NCI-H2171 treated with DMSO at 0.1 percent for 48 hours (cell line): ENCODE measurements at regions not wholly inside any gene's neighbourhood (a gene's known extent, or its start where the extent isn't known, plus 50 kb on each side); places are given as distances from the start of the nearest gene placed in this dataset.
A peak's percentile ranks its signal among the peaks of the same experiment; 100 is the strongest.
"Not testable (repeated sequence)": the region's sequence is repeated elsewhere in the genome, so short reads cannot be mapped to it uniquely, and the experiment has no call there.

Experiments
- DNase-seq: peaks from one replicate; lab custom pipeline; 2025; lab: John Stamatoyannopoulos, UW

DNA sequence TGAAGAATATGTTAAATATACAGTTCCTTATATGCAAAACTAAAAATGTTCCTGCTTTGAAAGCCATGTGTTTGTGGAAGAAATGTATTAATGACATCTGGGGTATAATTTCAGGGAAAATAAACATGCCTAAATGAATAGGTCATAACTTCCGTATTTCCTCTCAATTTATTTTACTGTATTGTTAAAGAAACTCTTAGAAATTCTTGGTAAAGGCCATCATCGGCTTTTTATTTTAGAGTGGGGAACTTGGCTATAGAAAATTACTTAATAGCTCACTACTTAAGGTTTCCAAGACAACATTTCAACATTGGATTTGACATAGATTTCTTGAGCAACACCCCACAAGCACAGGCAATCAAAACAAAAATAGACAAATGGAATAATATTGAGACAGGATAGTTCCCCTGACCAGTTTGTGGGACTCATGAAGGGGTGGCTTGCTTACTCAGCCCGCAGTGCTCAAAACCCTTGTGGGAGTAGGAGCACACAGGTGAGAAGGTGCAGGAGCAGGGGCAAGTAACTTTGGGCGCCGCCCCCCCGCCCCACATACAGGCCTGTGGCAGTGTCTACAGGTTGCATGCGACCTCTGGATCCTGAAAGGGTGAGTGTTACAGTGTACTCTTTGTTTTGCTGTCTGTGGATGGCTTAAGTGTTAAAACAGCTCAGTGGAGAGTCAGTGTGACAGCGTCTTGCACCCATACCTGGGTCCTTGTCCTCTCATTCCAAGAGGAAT is 891.4 kb upstream of the C9orf72 start:
- DNase-seq: no peak

DNA sequence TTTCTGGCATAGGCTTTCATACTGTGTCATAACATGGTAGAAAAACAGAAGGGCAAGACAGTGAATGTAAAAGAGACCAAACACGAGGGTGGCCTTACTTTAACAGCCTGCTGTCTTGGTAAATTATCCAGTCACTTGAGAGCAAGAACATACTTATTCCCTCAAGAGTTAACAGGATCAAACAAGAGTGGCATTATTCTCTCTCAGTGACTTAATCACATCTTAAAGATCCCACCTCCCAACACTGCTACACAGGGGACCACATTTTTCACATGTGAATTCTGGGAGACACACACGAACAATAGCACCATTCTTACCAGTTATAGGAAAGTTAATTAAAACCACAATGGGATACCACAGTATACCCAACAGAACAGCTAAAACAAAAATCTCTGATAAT is 898.0 kb upstream of the C9orf72 start:
- DNase-seq: no peak

DNA sequence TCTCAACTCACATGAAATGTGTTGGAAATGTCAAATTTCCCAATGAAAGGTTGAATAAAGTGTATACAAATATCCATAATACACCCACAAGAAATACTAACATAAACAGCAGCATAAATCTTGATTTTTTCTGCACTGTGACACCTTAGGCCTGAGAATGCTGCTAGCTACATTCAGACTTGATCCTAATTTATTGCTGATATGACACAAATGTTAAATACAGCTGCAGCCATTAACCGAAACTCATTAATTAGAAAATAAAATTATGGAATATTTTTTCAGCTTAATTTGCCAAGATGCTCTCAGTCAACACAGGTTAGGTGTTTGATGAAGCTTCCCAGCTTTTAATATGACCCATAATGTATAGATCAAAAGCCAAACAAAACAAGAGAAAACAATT is 914.3 kb upstream of the C9orf72 start:
- no peak for DNase-seq

DNA sequence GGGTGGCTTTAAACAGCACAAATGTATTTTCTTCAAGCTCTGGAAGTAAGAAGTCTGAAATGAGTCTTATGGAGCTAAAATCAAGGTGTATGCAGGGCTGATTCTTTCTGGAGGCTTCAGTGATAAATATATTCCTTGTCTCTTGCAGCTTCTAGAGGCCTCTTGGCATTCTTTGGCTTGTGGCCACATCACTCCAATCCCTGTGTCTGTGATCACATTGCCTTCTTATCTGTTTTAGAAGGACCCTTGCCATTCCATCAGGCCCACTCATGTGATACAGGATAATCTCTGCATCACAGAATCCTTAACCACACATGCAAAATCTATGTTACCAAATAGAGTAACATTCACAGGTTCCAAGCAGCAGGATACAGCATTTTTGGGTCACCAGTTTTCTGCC is 917.8 kb upstream of the C9orf72 start:
- DNase-seq: no peak

- not testable (repeated sequence) for DNase-seq
Measured at GRCh38 chr9:28498168-28498567, 924.9 kb upstream of the C9orf72 start.

GRCh38 chr9:28502189-28502588 is 928.9 kb upstream of the C9orf72 start:
- no peak for DNase-seq

DNA sequence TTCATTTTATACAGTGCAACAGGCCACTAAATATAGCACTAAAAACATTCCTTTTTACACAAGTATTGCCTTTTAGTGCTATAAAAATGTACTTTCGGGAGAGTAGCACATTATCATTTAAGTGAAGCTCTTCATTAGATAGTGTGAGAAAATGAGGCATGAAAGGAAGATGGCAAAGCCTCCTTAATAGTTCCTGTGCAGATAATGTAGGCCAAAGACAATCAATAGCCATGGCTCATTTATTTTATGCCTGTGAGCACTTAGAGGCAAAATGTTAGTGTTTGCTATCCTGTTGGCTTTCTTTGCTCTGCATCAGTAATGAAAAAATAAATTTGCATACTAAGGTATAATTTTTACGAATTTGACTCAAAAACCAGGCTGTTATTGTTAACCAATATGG is 929.5 kb upstream of the C9orf72 start:
- no peak for DNase-seq

DNA sequence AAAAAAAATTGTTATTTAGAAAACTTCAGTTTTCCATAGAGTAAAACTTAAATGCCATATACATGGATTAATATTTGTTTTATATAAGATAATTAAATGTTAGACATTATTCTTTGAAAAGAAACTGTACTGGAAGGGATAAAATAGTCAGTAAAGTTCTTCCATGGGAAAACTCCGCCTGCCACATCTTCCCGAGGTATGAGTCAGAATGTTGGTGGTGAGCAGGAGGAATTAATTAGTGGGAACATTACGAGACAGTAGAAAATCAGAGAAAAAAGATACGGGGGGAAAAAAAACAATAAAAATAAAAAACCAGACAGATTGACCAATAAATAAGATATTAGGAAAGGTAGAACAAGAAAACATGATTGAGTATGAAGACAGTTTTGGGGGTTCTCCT is 930.3 kb upstream of the C9orf72 start:
- no peak for DNase-seq

GRCh38 chr9:28518439-28518838 is 945.2 kb upstream of the C9orf72 start:
- no peak for DNase-seq

DNA sequence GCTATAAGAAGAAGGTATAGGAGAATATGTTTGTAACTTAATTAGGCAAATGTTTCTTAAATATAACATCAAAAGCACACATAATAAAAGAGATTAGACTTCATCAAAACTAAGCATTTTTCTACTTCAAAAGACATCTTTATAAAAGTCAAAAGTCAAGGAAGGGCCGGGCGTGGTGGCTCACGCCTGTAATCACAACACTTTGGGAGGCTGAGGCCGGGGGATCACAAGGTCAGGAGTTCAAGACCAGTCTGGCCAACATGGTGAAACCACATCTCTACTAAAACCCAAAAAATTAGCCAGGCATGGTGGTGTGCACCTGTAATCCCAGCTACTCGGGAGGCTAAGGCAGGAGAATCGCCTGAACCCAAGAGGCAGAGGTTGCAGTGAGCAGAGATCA is 951.0 kb upstream of the C9orf72 start:
- not testable (repeated sequence) for DNase-seq

DNA sequence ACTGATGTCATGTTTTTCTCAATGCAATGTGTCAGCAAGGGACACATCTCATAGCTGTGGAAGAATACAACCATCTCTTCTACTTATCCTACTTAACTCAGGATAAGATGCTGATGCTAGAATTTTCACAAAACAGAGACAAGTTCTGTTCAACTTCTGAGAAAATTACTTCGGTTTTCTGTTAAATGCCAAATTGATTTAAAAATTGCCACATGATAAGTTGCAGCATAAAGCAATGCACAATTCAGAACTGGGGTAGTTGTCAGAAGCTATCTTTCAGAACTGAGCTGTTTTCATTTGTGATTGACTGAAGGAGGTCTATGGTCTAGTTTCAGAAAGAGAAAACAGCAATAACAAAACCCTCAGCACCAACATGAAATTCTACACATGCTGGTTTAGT is 954.8 kb upstream of the C9orf72 start:
- no peak for DNase-seq

GRCh38 chr9:28538132-28538531 is 964.9 kb upstream of the C9orf72 start:
- DNase-seq: no peak

GRCh38 chr9:28539434-28540070 is 966.3 kb upstream of the C9orf72 start:
- DNase-seq: peak; percentile 83

DNA sequence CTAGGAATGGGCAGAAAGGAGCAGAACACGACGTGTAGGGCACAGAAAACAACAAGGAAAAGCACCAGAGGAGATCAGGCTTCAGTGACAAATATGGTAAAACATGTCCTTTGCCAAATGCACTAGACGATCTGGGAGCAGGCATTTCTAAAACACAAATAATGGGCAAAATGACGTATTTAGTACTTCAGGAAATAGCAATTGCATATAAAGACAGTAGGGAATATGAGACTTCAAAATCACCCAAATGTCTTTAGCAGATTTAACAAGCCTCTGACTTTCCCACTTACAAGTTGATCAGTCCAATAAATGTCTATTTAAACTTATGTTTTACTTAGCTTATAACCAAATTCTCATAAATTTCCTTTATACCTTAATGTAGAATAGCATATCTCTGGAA is 969.6 kb upstream of the C9orf72 start:
- no peak for DNase-seq

DNA sequence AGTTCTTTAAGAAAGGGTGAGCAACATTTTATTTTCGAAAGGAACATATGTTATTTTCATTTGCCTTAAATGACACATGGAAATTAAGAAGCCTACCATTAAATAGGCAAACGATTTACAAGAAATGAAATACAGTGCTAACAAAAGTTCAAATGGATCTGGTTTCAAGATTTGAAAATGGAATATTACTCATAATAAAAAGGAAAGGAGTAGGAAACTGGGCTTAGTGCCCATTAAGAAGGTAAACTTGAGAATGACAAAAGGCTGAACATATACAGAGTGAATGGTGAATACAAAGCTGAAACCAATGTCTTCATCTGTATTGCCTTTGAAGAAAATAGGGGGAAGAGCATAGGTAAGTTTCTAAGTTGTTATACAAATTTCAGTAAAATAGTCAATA is 974.2 kb upstream of the C9orf72 start:
- no peak for DNase-seq

DNA sequence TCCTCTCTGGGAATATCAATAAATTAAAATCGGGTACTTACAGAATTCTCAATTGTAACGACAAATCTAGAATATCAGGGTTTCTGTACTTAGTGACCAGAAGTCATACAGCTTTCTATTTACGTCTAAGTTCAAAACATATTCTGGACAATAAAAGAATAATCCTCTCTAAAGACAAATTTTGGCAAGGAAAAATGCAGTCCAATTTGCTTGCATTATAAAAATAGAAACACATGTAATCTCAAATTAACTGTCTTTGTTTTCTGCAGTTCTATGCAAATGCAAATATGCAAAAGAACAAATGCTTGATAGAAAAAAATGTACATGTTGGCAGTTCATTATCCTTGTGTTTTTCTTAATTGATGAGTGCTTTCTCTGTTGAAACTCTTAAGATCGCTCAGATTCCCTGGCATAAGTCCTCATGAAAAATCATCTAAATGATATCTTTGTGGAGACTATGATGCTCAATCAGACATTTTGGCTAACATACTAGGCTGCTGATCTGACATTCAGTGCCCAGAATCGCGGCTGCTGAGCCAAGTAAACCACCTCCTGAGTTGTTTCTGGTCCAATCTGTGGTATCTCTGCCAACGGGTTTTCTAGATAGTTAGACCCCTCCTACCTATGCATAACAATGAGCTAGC is 990.1 kb upstream of the C9orf72 start:
- DNase-seq: no peak

DNA sequence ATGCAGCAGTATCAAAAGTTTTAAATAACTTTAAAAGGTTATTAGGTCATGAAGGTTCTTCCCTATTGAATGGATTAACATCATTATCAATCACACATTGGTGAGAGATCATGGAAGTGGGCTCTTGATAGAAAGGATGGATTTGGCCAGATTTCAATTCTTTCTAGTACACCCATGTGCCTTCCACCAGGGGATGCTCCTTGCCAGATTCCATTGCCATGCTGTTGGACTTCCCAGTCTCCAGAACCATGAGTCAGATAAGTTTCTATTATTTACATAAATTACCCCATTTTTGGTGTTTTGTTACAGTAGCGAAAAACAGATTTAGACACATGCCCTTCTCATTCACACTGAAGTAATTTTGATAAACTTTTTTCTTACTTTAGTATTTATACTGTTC is 1010.6 kb upstream of the C9orf72 start:
- DNase-seq: no peak

- DNase-seq: no peak
Measured at GRCh38 chr9:28584542-28584941, 1011.3 kb upstream of the C9orf72 start.

DNA sequence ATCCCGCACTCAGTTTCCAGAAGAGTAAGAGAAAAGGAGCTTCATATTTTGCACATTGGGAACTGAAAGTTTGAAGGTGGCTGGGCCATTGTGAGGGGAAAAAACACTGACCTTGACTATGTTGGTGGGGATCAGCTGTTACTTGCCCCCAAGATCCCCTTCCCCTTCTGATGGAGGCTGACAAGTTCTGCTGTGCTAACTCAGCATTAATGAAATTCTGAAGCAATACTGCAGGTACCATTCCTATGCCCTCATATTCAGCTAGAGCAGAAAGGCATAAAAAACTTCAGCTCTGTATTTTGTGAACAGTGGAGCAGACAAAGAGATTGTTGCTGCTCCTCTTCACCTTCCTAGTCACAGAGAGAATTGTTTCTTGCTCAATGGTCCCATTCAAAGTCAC is 1013.8 kb upstream of the C9orf72 start:
- DNase-seq: no peak

DNA sequence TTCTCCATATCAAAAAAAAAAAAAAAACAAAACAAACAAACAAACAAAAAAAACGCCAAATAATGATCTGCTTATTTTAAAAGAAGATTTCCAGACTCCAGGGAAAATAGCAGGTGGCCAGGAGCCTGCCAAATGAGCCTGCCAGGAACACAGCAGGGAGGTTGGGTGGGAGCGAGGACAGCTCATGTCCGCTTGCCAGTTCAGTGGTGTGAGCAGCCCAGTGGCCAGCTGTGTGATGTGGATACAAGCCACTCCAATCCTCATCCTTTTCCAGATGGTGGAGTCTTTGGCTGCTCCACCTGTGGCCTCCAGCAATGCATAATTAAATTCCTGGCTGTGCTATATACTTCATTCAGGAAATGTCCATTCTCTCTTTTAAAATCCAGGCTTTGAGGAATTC is 1025.1 kb upstream of the C9orf72 start:
- DNase-seq: peak; percentile 1

DNA sequence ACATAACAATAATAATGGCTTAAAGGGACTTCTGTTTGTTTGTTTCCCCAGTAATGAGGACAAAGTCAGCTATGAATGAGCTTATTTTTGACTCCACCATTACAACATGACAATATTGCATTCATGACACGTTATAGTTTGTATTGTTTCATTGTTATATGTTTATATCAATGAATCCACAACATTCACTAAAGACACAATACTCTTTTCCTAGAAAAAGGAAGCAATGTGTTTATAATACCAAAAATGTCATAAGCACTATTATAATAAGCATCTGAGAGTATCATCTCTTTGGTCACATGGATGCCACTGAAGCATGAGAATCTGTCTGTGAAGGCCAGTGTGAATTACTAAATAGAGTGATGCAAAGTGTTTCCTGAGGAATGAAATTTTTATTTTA is 1026.9 kb upstream of the C9orf72 start:
- no peak for DNase-seq

DNA sequence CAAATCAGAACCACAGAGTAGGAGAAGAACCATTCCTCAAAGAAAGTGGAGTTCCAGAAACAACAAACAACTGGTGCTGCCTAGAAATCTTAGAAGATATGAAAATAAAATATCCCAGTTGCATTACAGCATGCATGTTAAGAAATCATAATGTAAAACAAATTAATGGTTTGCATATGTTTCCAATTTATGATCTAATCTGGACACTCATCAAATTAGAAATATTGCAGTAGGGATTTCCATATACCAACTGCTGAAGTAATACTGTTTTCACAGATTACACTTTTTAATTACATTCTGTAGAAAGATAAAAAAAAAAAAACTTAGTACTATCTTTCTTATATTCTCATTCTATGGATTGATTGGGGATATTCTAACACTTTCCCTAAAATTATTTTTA is 1034.6 kb upstream of the C9orf72 start:
- no peak for DNase-seq

DNA sequence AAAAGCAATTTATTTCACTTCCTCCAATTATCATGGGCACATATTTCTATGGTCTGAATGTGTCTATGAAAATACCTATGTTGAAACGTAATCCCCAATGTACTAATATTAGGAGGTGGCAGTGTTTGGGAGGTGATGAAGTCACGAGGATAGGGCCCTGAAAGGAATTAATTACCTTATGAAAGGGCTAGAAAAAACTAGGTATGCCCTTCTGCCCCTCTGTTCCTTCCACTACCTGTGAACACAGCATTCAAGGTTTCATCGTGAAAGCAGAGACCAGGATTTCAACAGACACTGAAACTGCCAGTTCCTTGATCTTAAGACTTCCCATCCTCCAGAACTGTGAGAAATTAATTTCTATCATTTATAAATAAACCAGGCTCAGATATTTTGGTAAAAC is 1037.1 kb upstream of the C9orf72 start:
- no peak for DNase-seq

DNA sequence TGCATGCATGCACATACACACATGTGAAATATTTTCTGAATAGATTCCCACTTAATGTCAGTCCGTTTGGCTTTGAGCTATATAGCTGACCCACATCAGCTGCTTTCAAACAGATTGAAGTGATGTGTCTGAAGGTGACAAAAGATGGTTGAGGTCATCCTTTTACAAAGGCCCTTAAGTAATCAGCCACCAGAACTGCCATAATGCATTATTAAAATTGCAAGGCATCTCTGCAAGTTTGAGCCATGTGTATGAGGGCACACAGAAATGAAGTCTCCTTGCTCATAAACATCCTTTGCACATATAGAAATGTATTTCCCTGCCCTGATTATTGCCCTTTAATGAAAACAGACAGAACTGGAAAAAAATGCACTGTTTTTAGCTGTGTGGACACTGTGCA is 1043.0 kb upstream of the C9orf72 start:
- no peak for DNase-seq
